T-cell (primary cell): ENCODE measurements at regions not wholly inside any gene's neighbourhood (a gene's known extent, or its start where the extent isn't known, plus 50 kb on each side); places are given as distances from the start of the nearest gene placed in this dataset.
"Not testable (repeated sequence)": the region's sequence is repeated elsewhere in the genome, so short reads cannot be mapped to it uniquely, and the experiment has no call there.

Experiments
- ATAC-seq, 4 experiments: fragments of 200-7000 bp in 3 of 4; fragments of 150-1000 bp in 1 of 4; cut with Tn5 transposase; replicated peaks in 1 of 4; 1 replicate in 3 of 4; 2 replicates in 1 of 4; pipeline ENCODE4 v1.10.0; 2021; ENCODE audit warnings: moderate library complexity in 3 of 4, mild to moderate bottlenecking in 2 of 4, moderate number of reproducible peaks in 1 of 4
- CTCF ChIA-PET, 2 donors: fragments of 300-600 bp; sonication (Branson Sonifier 250); formaldehyde crosslinking; loops; one replicate each; lab custom pipeline; 2022; ENCODE audit warnings: antibody characterized with exemption in 2 of 2; lab: Charles Lee
- POLR2A ChIA-PET, 2 donors: fragments of 300-600 bp; sonication (Branson Sonifier 250); formaldehyde crosslinking; loops; one replicate each; lab custom pipeline; 2022; ENCODE audit warnings: antibody characterized with exemption in 2 of 2; lab: Charles Lee
- DNase-seq, 35 experiments: peaks; one replicate each; pipeline versions ENCODE4 v3.0.0 to v3.0.0-alpha.2; 2013 to 2023
- H3K27ac ChIP-seq: one replicate; pipeline ENCODE4 v1.5.1; 2013; ENCODE audit warnings: low read length
- H3K27me3 ChIP-seq, 2 experiments: replicated peaks in 1 of 2; 1 replicate in 1 of 2; 2 replicates in 1 of 2; pipeline versions ENCODE4 v1.6.1 to v1.7.0; 2013; ENCODE audit warnings: low read length in 1 of 2, mixed read lengths in 1 of 2; ENCODE audit not compliant: control insufficient read depth in 2 of 2, insufficient read depth in 2 of 2; ENCODE audit errors: extremely low read depth in 1 of 2
- H3K36me3 ChIP-seq, 2 donors: 1 replicate in 1 of 2; 2 replicates in 1 of 2; pipeline versions ENCODE4 v1.6.1 to v1.7.0; 2013; ENCODE audit warnings: low read length in 1 of 2; ENCODE audit not compliant: control insufficient read depth in 2 of 2, insufficient read depth in 1 of 2; ENCODE audit errors: extremely low read depth in 1 of 2
- H3K4me1 ChIP-seq, 2 experiments: 1 replicate in 1 of 2; 2 replicates in 1 of 2; pipeline versions ENCODE4 v1.6.1 to v1.7.0; 2013; ENCODE audit warnings: low read length in 2 of 2, mixed read lengths in 1 of 2; ENCODE audit not compliant: insufficient read depth in 2 of 2, control insufficient read depth in 1 of 2; ENCODE audit errors: extremely low read depth in 1 of 2
- H3K4me3 ChIP-seq, 2 donors: 1 replicate in 1 of 2; 2 replicates in 1 of 2; pipeline versions ENCODE4 v1.5.1 to v1.7.0; 2013; ENCODE audit warnings: mild to moderate bottlenecking in 2 of 2, low read length in 1 of 2, moderate library complexity in 1 of 2; ENCODE audit not compliant: control insufficient read depth in 1 of 2; ENCODE audit errors: extremely low read depth in 1 of 2
- H3K9me3 ChIP-seq: 2 replicates; pipeline ENCODE4 v1.7.0; 2013
- H3K27ac Mint-ChIP-seq, 2 donors: one replicate each; pipeline ENCODE4 v1.8.0; 2020 to 2021; ENCODE audit warnings: mild to moderate bottlenecking in 2 of 2, mixed read lengths in 2 of 2
- H3K27me3 Mint-ChIP-seq, 2 donors: one replicate each; pipeline ENCODE4 v1.8.0; 2021 to 2022; ENCODE audit warnings: mixed read lengths in 2 of 2
- H3K36me3 Mint-ChIP-seq: one replicate; pipeline ENCODE4 v1.8.0; 2021; ENCODE audit warnings: mixed read lengths
- H3K4me1 Mint-ChIP-seq, 3 donors: one replicate each; pipeline ENCODE4 v1.8.0; 2020 to 2022; ENCODE audit warnings: mixed read lengths in 3 of 3, mild to moderate bottlenecking in 1 of 3
- H3K4me3 Mint-ChIP-seq, 3 donors: one replicate each; pipeline ENCODE4 v1.8.0; 2020 to 2022; ENCODE audit warnings: mild to moderate bottlenecking in 3 of 3, mixed read lengths in 3 of 3, moderate library complexity in 3 of 3
- H3K9me3 Mint-ChIP-seq, 3 donors: one replicate each; pipeline ENCODE4 v1.8.0; 2020 to 2022; ENCODE audit warnings: mixed read lengths in 3 of 3
- WGBS: methylation state at CpG from one replicate; pipeline ENCODE4 v1.1.5; 2013; ENCODE audit warnings: missing lambda C conversion rate; ENCODE audit not compliant: insufficient coverage; 5-methylcytosine and 5-hydroxymethylcytosine counted together

DNA sequence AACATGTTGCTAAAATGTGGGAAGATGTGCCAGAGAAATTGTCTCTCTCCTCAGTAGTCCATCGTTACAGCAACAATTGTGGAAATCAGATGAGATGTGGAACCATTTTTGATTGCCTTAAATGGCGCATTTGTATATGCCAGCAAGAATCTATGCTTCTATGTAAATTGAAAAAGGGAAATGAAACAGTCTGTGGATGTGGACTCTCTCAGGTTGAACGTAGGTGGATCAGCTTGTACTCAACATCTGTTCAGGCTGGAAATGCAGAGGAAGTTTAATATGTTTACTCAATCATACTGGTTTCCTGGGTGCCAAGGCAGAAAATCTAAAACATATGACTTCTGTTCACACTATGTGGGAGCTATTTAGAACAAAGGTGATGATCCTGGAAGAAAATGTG, 490.7 kb upstream of the ZNF337 start:
- H3K27ac Mint-ChIP-seq, H3K27me3 ChIP-seq, H3K4me3 Mint-ChIP-seq, H3K4me1 ChIP-seq, H3K9me3 ChIP-seq, DNase-seq, H3K36me3 ChIP-seq, H3K36me3 Mint-ChIP-seq, POLR2A ChIA-PET, CTCF ChIA-PET, ATAC-seq, H3K4me1 Mint-ChIP-seq, H3K9me3 Mint-ChIP-seq, H3K27me3 Mint-ChIP-seq, H3K27ac ChIP-seq, H3K4me3 ChIP-seq: not testable (repeated sequence)
- WGBS, result no CpG with 5 or more reads among the region's 3 CpGs

DNA sequence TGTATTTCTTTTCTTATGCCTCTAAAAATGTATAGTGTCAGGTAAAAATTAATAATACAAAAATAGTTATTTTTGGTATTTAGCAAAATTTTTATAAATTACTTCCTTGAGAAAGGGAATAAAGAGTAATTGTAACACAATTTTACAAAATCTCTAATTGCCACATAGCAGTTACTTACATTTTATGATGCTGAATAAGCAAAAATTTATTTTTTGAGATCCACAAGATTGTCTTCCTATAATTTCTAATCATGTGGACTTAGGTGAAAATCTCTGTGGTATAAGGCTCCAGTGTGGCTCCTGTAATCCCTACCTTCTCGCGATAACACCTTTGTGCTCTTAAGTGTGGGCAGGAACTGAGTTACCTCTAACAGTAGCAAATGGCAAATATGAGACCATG, 487.1 kb upstream of the ZNF337 start:
- H3K9me3 ChIP-seq, H3K36me3 Mint-ChIP-seq, H3K4me1 Mint-ChIP-seq, DNase-seq, H3K36me3 ChIP-seq, H3K27ac ChIP-seq, ATAC-seq, H3K27ac Mint-ChIP-seq, POLR2A ChIA-PET, CTCF ChIA-PET, H3K27me3 Mint-ChIP-seq, H3K9me3 Mint-ChIP-seq, H3K4me1 ChIP-seq, H3K27me3 ChIP-seq, H3K4me3 ChIP-seq, H3K4me3 Mint-ChIP-seq: not testable (repeated sequence)
- WGBS, result no CpG with 5 or more reads among the region's 2 CpGs

DNA sequence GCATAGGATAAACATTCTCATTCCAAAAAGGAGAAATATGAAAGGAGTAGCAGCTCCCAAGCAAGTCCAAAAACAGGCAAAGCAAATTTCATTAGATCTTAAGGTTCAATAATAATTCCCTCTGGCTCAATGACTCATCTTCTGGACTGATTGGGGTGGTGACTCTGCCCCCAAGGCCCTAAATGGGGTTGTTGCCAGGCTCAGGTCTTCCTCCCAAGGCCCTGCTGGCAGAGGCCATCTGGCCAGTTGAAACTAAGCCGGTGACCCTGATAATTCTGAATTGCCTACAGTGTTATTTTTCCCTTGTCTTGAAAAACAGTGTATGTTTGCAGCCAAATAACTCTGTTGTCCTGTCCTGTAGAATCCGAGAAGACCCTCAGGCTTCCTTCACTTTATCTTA, 484.7 kb upstream of the ZNF337 start:
- POLR2A ChIA-PET, CTCF ChIA-PET: not testable (repeated sequence)
- WGBS, result 92% methylated on average over 2 of the region's 2 CpGs

DNA sequence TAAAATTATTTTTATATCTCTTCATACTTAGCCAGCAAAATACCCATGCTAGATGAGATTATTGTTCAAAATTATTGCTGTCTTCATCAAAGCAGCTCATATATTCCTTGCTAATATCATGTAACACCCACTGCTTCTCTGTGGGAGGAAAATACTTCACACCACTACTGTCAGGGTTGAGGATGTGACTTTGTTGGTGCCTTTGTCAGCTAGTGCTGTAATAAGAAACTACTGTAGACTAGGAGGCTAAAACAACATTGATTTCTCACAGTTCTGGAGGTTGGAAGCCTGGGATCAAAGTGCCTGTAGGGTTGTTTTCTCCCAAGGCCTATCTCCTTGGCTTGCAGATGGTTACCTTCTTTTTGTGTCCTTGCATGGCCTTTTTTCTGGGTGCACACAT, 475.2 kb upstream of the ZNF337 start:
- H3K4me3 Mint-ChIP-seq, H3K4me1 Mint-ChIP-seq, H3K9me3 ChIP-seq, H3K4me1 ChIP-seq, ATAC-seq, CTCF ChIA-PET, H3K27ac Mint-ChIP-seq, H3K9me3 Mint-ChIP-seq, H3K27ac ChIP-seq, H3K4me3 ChIP-seq, H3K27me3 ChIP-seq, H3K36me3 ChIP-seq, DNase-seq, POLR2A ChIA-PET, H3K27me3 Mint-ChIP-seq, H3K36me3 Mint-ChIP-seq: not testable (repeated sequence)

More for the DNA sequence above, 484.7 kb upstream of the ZNF337 start:
- not testable (repeated sequence) for H3K4me1 Mint-ChIP-seq, H3K36me3 Mint-ChIP-seq, DNase-seq, H3K9me3 ChIP-seq, ATAC-seq, H3K27me3 ChIP-seq, H3K4me3 Mint-ChIP-seq, H3K4me1 ChIP-seq, H3K27ac ChIP-seq, H3K4me3 ChIP-seq, H3K27me3 Mint-ChIP-seq, H3K27ac Mint-ChIP-seq, H3K9me3 Mint-ChIP-seq, H3K36me3 ChIP-seq

DNA sequence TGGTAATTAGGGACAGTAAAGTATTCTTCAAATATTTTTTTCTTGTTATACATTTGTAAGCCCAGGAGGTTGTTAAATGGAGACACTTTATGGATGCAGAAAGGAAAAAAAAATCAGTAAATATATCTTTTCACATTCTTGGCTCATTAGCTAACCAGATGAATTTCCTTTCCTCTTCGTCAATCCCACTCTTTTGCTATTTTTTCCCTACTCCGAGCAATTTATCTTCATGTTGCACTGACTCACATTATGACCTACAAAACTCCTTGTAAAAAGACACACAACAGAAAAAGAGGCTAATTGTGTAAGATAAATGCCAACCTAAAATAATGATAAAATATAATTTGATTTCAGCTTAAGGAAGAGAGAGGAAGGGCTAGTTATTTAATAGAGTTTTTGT, 472.9 kb upstream of the ZNF337 start:
- Mint-ChIP-seq H3K27ac (no peak overlapping the region), H3K36me3 (no peaks in the 10 kb centered on the region), H3K4me3 (no peak overlapping the region), H3K27me3 (no peaks in the 10 kb centered on the region), H3K9me3 (no peaks in the 10 kb centered on the region), H3K4me1 (no peaks in the 10 kb centered on the region)
- no peaks in the 10 kb centered on the region for H3K27me3 ChIP-seq
- CTCF ChIA-PET, result no interaction called here
- WGBS, result no CpG with 5 or more reads among the region's 2 CpGs
- H3K36me3 ChIP-seq, result no peaks in the 10 kb centered on the region
- no peak overlapping the region for H3K4me3 ChIP-seq
- no peak overlapping the region for H3K27ac ChIP-seq
- no peaks in the 10 kb centered on the region for H3K9me3 ChIP-seq
- POLR2A ChIA-PET, result no interaction called here
- no peak for DNase-seq
- H3K4me1 ChIP-seq, result no peaks in the 10 kb centered on the region
- no peak for ATAC-seq

DNA sequence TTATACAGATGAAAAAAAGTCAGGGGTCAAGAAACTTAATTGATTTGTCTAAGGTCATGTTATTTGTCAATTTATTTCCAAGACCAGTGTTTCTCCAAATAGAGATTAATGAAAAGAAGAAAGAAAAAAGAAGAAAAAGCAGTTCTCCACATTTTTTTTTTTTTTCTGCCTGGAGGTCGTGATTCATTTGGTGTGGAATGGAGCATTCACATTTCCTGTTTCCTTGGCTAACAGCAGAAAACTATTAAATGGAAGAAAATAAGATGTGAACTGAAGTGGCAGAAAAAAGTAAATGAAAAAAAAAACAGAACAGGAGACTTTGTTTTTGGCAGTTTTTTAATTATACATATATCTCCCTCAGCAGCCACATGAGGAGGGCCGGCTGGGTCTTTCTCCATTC, 470.8 kb upstream of the ZNF337 start:
- Histone ChIP-seq H3K27ac (no peak overlapping the region), H3K4me3 (no peak overlapping the region), H3K9me3 (no peaks in the 10 kb centered on the region), H3K4me1 (no peaks in the 10 kb centered on the region), H3K27me3 (no peaks in the 10 kb centered on the region), H3K36me3 (no peaks in the 10 kb centered on the region)
- no peak for DNase-seq
- Mint-ChIP-seq H3K4me3 (no peak overlapping the region), H3K9me3 (no peaks in the 10 kb centered on the region), H3K27ac (no peak overlapping the region), H3K4me1 (no peaks in the 10 kb centered on the region), H3K36me3 (no peaks in the 10 kb centered on the region), H3K27me3 (no peaks in the 10 kb centered on the region)
- ChIA-PET CTCF (no interaction called here), POLR2A (no interaction called here)
- no peak for ATAC-seq
- WGBS, result no CpG with 5 or more reads among the region's 2 CpGs

DNA sequence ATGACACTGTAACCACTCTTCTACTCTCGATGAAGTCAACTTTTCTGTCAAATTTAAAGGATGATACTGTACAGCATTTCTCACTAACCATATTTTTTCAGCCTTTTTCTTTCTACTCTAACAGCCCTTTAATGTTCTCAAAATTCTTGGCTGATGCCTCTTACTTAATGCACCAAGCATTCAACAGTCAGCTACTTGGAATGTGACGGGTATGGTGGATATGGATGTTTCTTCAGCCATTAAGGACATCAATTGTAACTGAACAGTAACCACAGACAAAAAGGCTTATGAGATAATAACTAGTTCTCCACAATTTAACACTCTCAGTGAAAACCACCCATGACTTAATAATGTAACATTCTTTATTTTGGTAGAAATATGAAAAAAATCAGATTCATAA, 467.2 kb upstream of the ZNF337 start:
- no peaks in the 10 kb centered on the region for H3K9me3 Mint-ChIP-seq
- H3K36me3 ChIP-seq, result no peaks in the 10 kb centered on the region
- WGBS, result no CpG with 5 or more reads among the region's 2 CpGs
- ChIA-PET POLR2A (no interaction called here), CTCF (no interaction called here)
- DNase-seq (no peak), ATAC-seq (no peak)
- H3K4me1 ChIP-seq, result no peaks in the 10 kb centered on the region
- no peaks in the 10 kb centered on the region for H3K36me3 Mint-ChIP-seq
- H3K27me3 ChIP-seq, result no peaks in the 10 kb centered on the region
- H3K4me1 Mint-ChIP-seq, result no peaks in the 10 kb centered on the region
- no peak overlapping the region for H3K4me3 Mint-ChIP-seq
- H3K27ac Mint-ChIP-seq, result no peak overlapping the region
- H3K4me3 ChIP-seq, result no peak overlapping the region
- no peaks in the 10 kb centered on the region for H3K9me3 ChIP-seq
- H3K27me3 Mint-ChIP-seq, result peaks cover 3% of the 10 kb centered on the region in 2 donors
- no peak overlapping the region for H3K27ac ChIP-seq
